ENCODE measurements at regions not wholly inside any gene's neighbourhood (a gene's known extent, or its start where the extent isn't known, plus 50 kb on each side); places are given as distances from the start of the nearest gene placed in this dataset.
A peak's percentile ranks its signal among the peaks of the same experiment; 100 is the strongest.

DNA sequence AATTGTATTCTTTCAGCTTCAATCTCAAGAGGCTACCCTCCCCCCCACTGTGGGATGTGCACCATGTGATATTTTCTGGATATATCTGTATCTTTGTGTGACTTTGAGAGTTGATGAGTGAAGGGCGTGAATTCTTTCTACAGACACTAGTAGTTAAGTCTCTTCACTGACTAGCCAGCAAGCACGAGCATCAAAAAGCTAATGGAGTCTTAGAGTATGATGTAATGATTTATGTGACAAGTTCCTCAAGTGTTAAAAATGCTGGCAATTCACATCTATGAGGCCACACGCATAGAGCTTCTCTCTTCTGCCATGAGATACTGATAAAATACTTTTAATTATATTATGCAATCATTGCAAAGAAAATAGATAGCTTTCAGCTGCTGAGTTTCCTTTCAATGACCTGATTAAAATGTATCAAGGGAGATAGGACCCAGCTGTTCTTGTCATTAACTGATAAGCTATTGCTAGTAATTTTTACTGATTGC lies 304.8 kb downstream of the TRIB2 start:
- Histone ChIP-seq H3K27me3 (ENCODE audit: control insufficient read depth, insufficient read depth, low read length) (no peaks in the 10 kb centered on the region), H3K27ac (ENCODE audit: low read length) (no peak overlapping the region), H3K9me3 (replicated peaks; ENCODE audit: control insufficient read depth, low read depth, low read length) (no peaks in the 10 kb centered on the region), H3K36me3 (ENCODE audit: control insufficient read depth, insufficient read depth, low read length) (no peaks in the 10 kb centered on the region), H3K4me1 (ENCODE audit: control insufficient read depth, insufficient read depth, low read length) (peaks cover 5% of the 10 kb centered on the region), H3K4me3 (ENCODE audit: low read length) (no peak overlapping the region)
- peak; percentile 59 for DNase-seq
- no CpG with 5 or more reads among the region's 3 CpGs for WGBS (ENCODE audit: insufficient coverage)

DNA sequence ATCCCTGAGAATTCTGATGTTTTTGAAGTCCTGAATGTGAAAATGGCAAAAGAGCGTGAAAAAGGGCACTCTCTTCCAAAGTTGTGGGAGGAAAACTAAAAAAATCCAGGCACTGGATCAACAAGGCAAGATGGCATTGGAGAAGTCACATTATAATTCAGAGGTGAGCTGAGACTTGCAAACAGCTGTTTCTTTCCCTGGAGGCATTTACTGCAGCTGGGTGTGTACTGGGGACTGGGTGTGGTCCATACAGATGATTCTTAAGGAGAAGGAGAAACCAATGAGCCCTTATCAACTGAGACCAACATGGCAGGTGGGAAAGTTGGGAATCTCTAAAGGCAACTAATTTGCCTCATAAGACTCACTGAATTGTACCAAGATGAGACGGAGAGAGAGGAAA lies 313.9 kb downstream of the TRIB2 start:
- WGBS (ENCODE audit: insufficient coverage), result 100% methylated on average over 1 of the region's 2 CpGs
- DNase-seq, result no peak
- H3K4me3 ChIP-seq (ENCODE audit: low read length), result no peak overlapping the region
- H3K36me3 ChIP-seq (ENCODE audit: control insufficient read depth, insufficient read depth, low read length), result no peaks in the 10 kb centered on the region
- H3K27ac ChIP-seq (ENCODE audit: low read length), result no peak overlapping the region
- H3K4me1 ChIP-seq (ENCODE audit: control insufficient read depth, insufficient read depth, low read length), result no peaks in the 10 kb centered on the region
- H3K9me3 ChIP-seq (replicated peaks; ENCODE audit: control insufficient read depth, low read depth, low read length), result no peaks in the 10 kb centered on the region
- no peaks in the 10 kb centered on the region for H3K27me3 ChIP-seq (ENCODE audit: control insufficient read depth, insufficient read depth, low read length)

DNA sequence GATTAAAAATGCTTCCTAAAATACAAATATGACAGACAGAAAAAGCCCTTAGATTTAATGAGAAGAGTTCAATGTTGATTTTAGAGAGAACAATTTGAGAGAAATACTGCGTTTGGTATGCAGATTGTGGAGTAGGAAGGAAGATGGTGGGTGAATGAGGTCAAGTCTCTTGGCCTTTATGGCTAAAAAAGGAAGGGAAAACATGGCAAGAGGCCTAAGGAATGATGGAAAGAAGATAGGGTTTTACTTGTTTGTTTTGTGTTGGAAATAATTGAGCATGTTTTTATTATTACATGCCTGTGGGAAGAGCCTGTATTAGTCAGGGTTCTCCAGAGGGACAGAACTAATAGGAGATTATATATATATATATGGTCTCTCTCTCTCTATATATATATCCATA lies 318.1 kb downstream of the TRIB2 start:
- no peak overlapping the region for H3K27ac ChIP-seq (ENCODE audit: low read length)
- 65% methylated on average over 1 of the region's 1 CpG for WGBS (ENCODE audit: insufficient coverage)

DNA sequence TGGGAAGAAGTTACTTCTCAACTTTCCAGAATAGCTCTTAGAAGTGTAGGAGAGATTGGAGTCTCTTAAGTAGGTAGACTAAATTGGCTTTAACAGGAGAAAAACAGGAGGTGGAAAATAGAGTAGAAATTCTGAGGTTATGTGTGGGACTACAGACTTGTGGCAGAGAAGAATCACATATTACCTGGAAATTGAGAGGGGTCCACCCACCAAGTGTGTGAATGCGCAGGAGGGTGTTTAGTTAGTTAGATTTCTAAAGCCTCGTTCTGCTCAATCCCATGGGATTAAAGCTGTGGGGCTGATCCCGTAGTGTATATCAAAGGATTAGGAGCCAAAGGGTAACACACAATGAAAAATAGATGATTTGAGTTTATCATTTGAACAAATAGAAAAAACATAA lies 319.1 kb downstream of the TRIB2 start:
- WGBS (ENCODE audit: insufficient coverage), result no CpG with 5 or more reads among the region's 3 CpGs
- no peaks in the 10 kb centered on the region for H3K36me3 ChIP-seq (ENCODE audit: control insufficient read depth, insufficient read depth, low read length)
- H3K9me3 ChIP-seq (replicated peaks; ENCODE audit: control insufficient read depth, low read depth, low read length), result peaks cover 5% of the 10 kb centered on the region
- H3K27me3 ChIP-seq (ENCODE audit: control insufficient read depth, insufficient read depth, low read length), result no peaks in the 10 kb centered on the region
- no peak overlapping the region for H3K4me3 ChIP-seq (ENCODE audit: low read length)
- no peak for DNase-seq
- H3K4me1 ChIP-seq (ENCODE audit: control insufficient read depth, insufficient read depth, low read length), result no peaks in the 10 kb centered on the region
- H3K27ac ChIP-seq (ENCODE audit: low read length), result no peak overlapping the region

More for the DNA sequence above, 318.1 kb downstream of the TRIB2 start:
- DNase-seq, result no peak
- Histone ChIP-seq H3K4me1 (ENCODE audit: control insufficient read depth, insufficient read depth, low read length) (no peaks in the 10 kb centered on the region), H3K27me3 (ENCODE audit: control insufficient read depth, insufficient read depth, low read length) (no peaks in the 10 kb centered on the region), H3K9me3 (replicated peaks; ENCODE audit: control insufficient read depth, low read depth, low read length) (no peaks in the 10 kb centered on the region), H3K36me3 (ENCODE audit: control insufficient read depth, insufficient read depth, low read length) (no peaks in the 10 kb centered on the region), H3K4me3 (ENCODE audit: low read length) (no peak overlapping the region)

DNA sequence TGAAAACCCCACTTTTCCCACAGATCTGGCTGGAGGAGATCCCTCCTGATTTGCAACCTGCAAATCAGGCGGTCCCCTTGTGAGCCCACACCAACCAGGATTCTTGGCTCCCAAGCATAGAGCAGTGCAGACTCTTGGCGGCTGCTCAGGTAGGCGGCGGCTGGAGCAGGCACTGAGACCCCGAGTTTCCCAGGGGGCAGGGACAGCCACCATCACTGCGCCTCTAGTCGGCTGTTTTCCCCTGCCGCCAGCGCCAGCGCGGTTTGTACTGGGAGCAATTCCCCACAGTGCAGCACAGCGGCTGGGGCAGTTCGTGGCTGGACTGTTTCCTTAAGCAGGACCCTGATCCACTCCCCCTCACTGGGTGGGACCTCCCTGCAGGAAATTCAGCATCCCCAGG lies 323.3 kb downstream of the TRIB2 start:
- DNase-seq, result no peak
- no peaks in the 10 kb centered on the region for H3K4me1 ChIP-seq (ENCODE audit: control insufficient read depth, insufficient read depth, low read length)

DNA sequence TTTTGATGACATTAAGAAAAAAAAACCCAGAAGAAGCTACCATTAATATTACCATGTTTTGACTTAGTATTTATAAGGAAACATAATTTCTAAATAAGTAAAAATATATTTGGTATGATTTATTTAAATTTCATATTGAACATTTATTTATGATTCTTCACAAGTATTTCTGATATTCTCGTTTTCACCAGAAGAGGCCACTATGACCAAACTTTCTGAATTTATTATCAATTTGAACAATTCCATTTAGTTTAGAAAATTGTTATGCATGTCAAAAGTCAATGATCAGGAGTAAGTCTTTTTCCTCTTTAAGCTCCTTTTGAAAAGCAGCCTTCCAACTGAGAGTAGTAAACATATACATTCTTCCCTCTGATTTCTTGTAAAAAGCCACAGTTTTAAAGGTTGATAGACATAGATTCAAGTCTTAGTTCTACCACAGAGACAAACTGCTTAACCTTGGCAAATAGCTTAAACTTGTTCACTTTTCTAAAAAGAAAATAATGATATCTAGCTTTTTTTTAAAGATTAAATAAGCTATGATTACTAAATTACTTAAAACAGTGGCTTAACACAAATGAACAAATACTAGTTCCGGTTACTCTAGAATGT lies 329.9 kb downstream of the TRIB2 start:
- Histone ChIP-seq H3K9me3 (replicated peaks; ENCODE audit: control insufficient read depth, low read depth, low read length) (no peaks in the 10 kb centered on the region), H3K4me3 (ENCODE audit: low read length) (no peak overlapping the region), H3K4me1 (ENCODE audit: control insufficient read depth, insufficient read depth, low read length) (no peaks in the 10 kb centered on the region), H3K27me3 (ENCODE audit: control insufficient read depth, insufficient read depth, low read length) (no peaks in the 10 kb centered on the region), H3K27ac (ENCODE audit: low read length) (no peak overlapping the region), H3K36me3 (ENCODE audit: control insufficient read depth, insufficient read depth, low read length) (no peaks in the 10 kb centered on the region)
- no CpG with 5 or more reads among the region's 2 CpGs for WGBS (ENCODE audit: insufficient coverage)
- peak; percentile 34 for DNase-seq

More for the DNA sequence above, 323.3 kb downstream of the TRIB2 start:
- 72% methylated on average over 13 of the region's 13 CpGs for WGBS (ENCODE audit: insufficient coverage)
- no peak overlapping the region for H3K27ac ChIP-seq (ENCODE audit: low read length)
- peaks cover 10% of the 10 kb centered on the region for H3K9me3 ChIP-seq (replicated peaks; ENCODE audit: control insufficient read depth, low read depth, low read length)
- H3K36me3 ChIP-seq (ENCODE audit: control insufficient read depth, insufficient read depth, low read length), result no peaks in the 10 kb centered on the region
- H3K4me3 ChIP-seq (ENCODE audit: low read length), result no peak overlapping the region
- H3K27me3 ChIP-seq (ENCODE audit: control insufficient read depth, insufficient read depth, low read length), result no peaks in the 10 kb centered on the region

DNA sequence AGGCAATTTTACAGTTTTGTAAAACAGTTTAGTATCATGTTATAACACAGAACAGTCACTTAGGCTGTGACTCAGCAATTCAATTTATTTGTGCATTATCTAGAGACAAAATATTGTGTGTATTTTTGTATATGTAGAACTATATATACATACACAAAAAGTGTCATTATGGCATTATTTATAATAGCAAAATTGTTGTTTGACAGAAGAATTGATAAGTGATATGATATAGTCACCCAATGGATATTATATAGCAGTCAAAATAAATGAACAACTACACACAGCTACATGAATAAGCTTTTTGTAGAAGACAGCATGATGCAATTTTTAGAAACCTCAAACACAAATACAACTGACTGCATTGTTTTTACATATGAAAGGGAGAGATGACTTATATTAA lies 334.0 kb downstream of the TRIB2 start:
- no peak for DNase-seq
- H3K27me3 ChIP-seq (ENCODE audit: control insufficient read depth, insufficient read depth, low read length), result no peaks in the 10 kb centered on the region
- H3K9me3 ChIP-seq (replicated peaks; ENCODE audit: control insufficient read depth, low read depth, low read length), result no peaks in the 10 kb centered on the region
- no peak overlapping the region for H3K4me3 ChIP-seq (ENCODE audit: low read length)
- H3K27ac ChIP-seq (ENCODE audit: low read length), result no peak overlapping the region
- H3K4me1 ChIP-seq (ENCODE audit: control insufficient read depth, insufficient read depth, low read length), result no peaks in the 10 kb centered on the region
- no peaks in the 10 kb centered on the region for H3K36me3 ChIP-seq (ENCODE audit: control insufficient read depth, insufficient read depth, low read length)

DNA sequence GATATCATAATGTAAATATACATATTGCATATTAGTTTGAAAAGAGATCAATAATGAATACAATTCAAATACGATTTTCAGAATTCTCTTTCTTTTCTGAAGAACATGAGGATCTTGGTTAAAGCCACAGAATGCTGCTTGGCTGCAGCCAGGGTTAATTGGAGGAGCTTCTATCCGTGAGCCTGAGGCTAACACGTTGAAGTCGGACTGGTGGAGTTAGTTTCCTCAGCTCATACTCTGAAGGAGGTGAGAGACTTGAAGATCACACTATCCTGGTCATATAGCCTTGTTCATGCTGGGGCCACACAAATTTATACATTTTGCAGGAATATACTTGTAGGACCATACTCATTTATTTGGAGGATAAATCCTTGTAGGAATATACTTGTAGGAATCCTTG lies 335.8 kb downstream of the TRIB2 start:
- Histone ChIP-seq H3K4me3 (ENCODE audit: low read length) (no peak overlapping the region), H3K4me1 (ENCODE audit: control insufficient read depth, insufficient read depth, low read length) (no peaks in the 10 kb centered on the region), H3K9me3 (replicated peaks; ENCODE audit: control insufficient read depth, low read depth, low read length) (no peaks in the 10 kb centered on the region), H3K27ac (ENCODE audit: low read length) (no peak overlapping the region), H3K27me3 (ENCODE audit: control insufficient read depth, insufficient read depth, low read length) (no peaks in the 10 kb centered on the region), H3K36me3 (ENCODE audit: control insufficient read depth, insufficient read depth, low read length) (no peaks in the 10 kb centered on the region)
- no peak for DNase-seq
- WGBS (ENCODE audit: insufficient coverage), result 20% methylated on average over 2 of the region's 4 CpGs

DNA sequence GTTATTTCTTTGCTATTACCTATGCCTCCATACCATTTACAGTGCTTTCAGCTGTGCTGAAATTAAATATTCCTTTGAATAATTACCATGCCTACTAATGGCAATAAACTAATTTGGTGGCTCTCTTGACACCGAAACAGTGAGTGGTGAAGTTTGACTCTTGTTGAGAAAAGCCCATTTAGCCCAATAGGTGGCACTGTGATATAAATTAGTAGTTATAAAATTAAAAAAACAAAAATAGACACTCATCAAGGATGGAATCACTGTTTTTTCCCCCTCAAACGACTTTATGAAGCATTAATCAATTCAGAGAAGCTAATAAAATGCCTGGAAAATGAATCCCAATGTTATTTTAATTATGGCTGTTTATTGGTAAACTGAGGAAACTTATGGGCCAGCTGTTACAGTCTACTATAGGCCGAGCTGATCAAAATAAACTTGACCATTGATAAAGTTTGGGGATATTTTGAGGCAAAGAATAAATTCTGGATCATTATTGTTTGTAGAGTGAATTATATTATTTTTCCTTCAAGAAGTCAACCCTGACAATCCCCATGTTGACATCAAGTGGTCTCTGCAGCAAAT lies 339.6 kb downstream of the TRIB2 start:
- no peak overlapping the region for H3K27ac ChIP-seq (ENCODE audit: low read length)
- no CpG with 5 or more reads among the region's 3 CpGs for WGBS (ENCODE audit: insufficient coverage)
- no peaks in the 10 kb centered on the region for H3K36me3 ChIP-seq (ENCODE audit: control insufficient read depth, insufficient read depth, low read length)
- DNase-seq, result peak; percentile 43
- H3K9me3 ChIP-seq (replicated peaks; ENCODE audit: control insufficient read depth, low read depth, low read length), result no peaks in the 10 kb centered on the region
- H3K27me3 ChIP-seq (ENCODE audit: control insufficient read depth, insufficient read depth, low read length), result no peaks in the 10 kb centered on the region
- no peak overlapping the region for H3K4me3 ChIP-seq (ENCODE audit: low read length)
- no peaks in the 10 kb centered on the region for H3K4me1 ChIP-seq (ENCODE audit: control insufficient read depth, insufficient read depth, low read length)

DNA sequence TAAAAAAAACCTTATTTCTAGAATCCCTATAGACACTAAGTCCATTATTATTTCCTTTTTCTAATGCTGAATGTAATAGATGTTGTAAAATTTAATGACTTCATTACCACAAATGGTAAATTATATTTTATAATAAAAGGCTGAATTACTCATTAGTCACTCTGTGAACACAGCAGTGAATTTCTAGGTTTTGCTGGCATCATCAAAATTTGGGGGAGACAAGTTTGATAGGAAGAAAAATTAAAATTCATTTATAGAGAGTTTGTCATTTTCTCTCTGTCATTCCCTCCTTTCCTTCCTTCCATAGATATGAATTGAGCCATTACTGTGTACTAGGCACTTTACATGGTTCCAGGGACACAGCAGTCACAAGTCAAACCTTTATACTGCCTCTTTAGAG lies 340.9 kb downstream of the TRIB2 start:
- Histone ChIP-seq H3K27ac (ENCODE audit: low read length) (no peak overlapping the region), H3K4me3 (ENCODE audit: low read length) (no peak overlapping the region), H3K36me3 (ENCODE audit: control insufficient read depth, insufficient read depth, low read length) (no peaks in the 10 kb centered on the region), H3K27me3 (ENCODE audit: control insufficient read depth, insufficient read depth, low read length) (no peaks in the 10 kb centered on the region), H3K4me1 (ENCODE audit: control insufficient read depth, insufficient read depth, low read length) (no peaks in the 10 kb centered on the region), H3K9me3 (replicated peaks; ENCODE audit: control insufficient read depth, low read depth, low read length) (no peaks in the 10 kb centered on the region)
- no peak for DNase-seq

DNA sequence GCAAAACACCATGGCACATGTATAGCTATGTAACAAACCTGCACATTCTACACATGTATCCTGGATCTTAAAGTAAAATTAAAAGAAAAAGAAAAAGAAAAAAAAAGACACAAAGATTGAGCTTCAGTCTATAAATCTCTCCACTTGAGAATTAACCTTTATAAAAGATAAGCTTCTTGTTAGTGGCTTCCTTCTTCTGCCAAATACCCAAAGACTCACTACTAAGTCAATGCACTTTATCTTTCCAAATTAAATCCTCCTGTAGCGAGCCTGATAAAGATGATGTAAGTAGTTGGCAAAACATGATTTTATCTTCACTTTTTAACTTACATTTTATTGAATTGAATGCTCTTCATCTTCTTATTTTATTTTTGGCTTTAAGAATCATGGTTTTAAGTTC lies 349.9 kb downstream of the TRIB2 start:
- no peak overlapping the region for H3K27ac ChIP-seq (ENCODE audit: low read length)
- H3K36me3 ChIP-seq (ENCODE audit: control insufficient read depth, insufficient read depth, low read length), result no peaks in the 10 kb centered on the region
- H3K9me3 ChIP-seq (replicated peaks; ENCODE audit: control insufficient read depth, low read depth, low read length), result no peaks in the 10 kb centered on the region
- no peaks in the 10 kb centered on the region for H3K4me1 ChIP-seq (ENCODE audit: control insufficient read depth, insufficient read depth, low read length)
- WGBS (ENCODE audit: insufficient coverage), result no CpG with 5 or more reads among the region's 1 CpG
- no peak overlapping the region for H3K4me3 ChIP-seq (ENCODE audit: low read length)
- H3K27me3 ChIP-seq (ENCODE audit: control insufficient read depth, insufficient read depth, low read length), result no peaks in the 10 kb centered on the region
- no peak for DNase-seq
